Parathyroid adenoma (tissue), 2 donors: ENCODE measurements at regions not wholly inside any gene's neighbourhood (a gene's known extent, or its start where the extent isn't known, plus 50 kb on each side); places are given as distances from the start of the nearest gene placed in this dataset.

Experiments
- H2AFZ ChIP-seq: fragments of 300-600 bp; sonication (generic); one replicate; pipeline ENCODE4 v1.7.0; 2017; ENCODE audit warnings: antibody characterized with exemption, mild to moderate bottlenecking
- H3K27ac ChIP-seq: fragments of 300-600 bp; sonication (generic); one replicate; pipeline ENCODE4 v1.7.0; 2017
- H3K27me3 ChIP-seq: fragments of 300-600 bp; sonication (generic); one replicate; pipeline ENCODE4 v1.7.0; 2017; ENCODE audit warnings: low read length; ENCODE audit not compliant: control insufficient read depth, insufficient read depth
- H3K36me3 ChIP-seq: fragments of 300-600 bp; sonication (generic); one replicate; pipeline ENCODE4 v1.7.0; 2017; ENCODE audit warnings: low read length; ENCODE audit not compliant: control insufficient read depth, insufficient read depth
- H3K4me1 ChIP-seq: fragments of 300-600 bp; sonication (generic); one replicate; pipeline ENCODE4 v1.7.0; 2017; ENCODE audit warnings: control low read depth
- H3K4me2 ChIP-seq: fragments of 300-600 bp; sonication (generic); one replicate; pipeline ENCODE4 v1.7.0; 2017; ENCODE audit warnings: low read length
- H3K4me3 ChIP-seq: fragments of 300-600 bp; sonication (generic); one replicate; pipeline ENCODE4 v1.7.0; 2017; ENCODE audit warnings: low read depth, low read length
- H3K79me2 ChIP-seq: fragments of 300-600 bp; sonication (generic); one replicate; pipeline ENCODE4 v1.7.0; 2017; ENCODE audit warnings: control low read depth
- H3K9ac ChIP-seq: fragments of 300-600 bp; sonication (generic); one replicate; pipeline ENCODE4 v1.7.0; 2017; ENCODE audit warnings: mild to moderate bottlenecking
- H3K9me3 ChIP-seq: fragments of 300-600 bp; sonication (generic); one replicate; pipeline ENCODE4 v1.7.0; 2017; ENCODE audit warnings: low read length; ENCODE audit not compliant: control insufficient read depth
- CTCF ChIP-seq: fragments of 300-600 bp; sonication (generic); IDR thresholded peaks from one replicate; pipeline ENCODE4 v1.7.0; 2017; ENCODE audit warnings: antibody characterized with exemption, mild to moderate bottlenecking
- donor health status: primary hyperparathyroidism.

- Histone ChIP-seq H3K27ac (no peak overlapping the region), H3K79me2 (no peaks in the 10 kb centered on the region), H3K4me1 (no peaks in the 10 kb centered on the region), H3K4me3 (no peak overlapping the region), H3K36me3 (no peaks in the 10 kb centered on the region), H3K4me2 (no peak overlapping the region), H2AFZ (no peak overlapping the region), H3K27me3 (no peaks in the 10 kb centered on the region), H3K9me3 (no peaks in the 10 kb centered on the region), H3K9ac (no peak overlapping the region)
- no peak for TF ChIP-seq CTCF
Measured at GRCh38 chr7:41272664-41273063, 430.2 kb downstream of the INHBA start.

GRCh38 chr7:41268878-41269277 is 434.0 kb downstream of the INHBA start:
- Histone ChIP-seq H3K36me3 (no peaks in the 10 kb centered on the region), H3K27me3 (no peaks in the 10 kb centered on the region), H3K4me3 (no peak overlapping the region), H3K4me2 (no peak overlapping the region), H3K27ac (no peak overlapping the region), H3K9me3 (no peaks in the 10 kb centered on the region), H2AFZ (no peak overlapping the region), H3K79me2 (no peaks in the 10 kb centered on the region), H3K9ac (no peak overlapping the region), H3K4me1 (no peaks in the 10 kb centered on the region)
- TF ChIP-seq CTCF, result no peak

- Histone ChIP-seq H3K27ac (no peak overlapping the region), H3K4me2 (no peak overlapping the region), H3K4me3 (no peak overlapping the region), H3K36me3 (no peaks in the 10 kb centered on the region), H3K79me2 (no peaks in the 10 kb centered on the region), H2AFZ (no peak overlapping the region), H3K27me3 (no peaks in the 10 kb centered on the region), H3K9me3 (no peaks in the 10 kb centered on the region), H3K4me1 (no peaks in the 10 kb centered on the region), H3K9ac (no peak overlapping the region)
- TF ChIP-seq CTCF, result no peak
Measured at GRCh38 chr7:41261080-41261479, 441.8 kb downstream of the INHBA start.

GRCh38 chr7:41257660-41258059 is 445.2 kb downstream of the INHBA start:
- Histone ChIP-seq H3K79me2 (no peaks in the 10 kb centered on the region), H3K27me3 (no peaks in the 10 kb centered on the region), H2AFZ (no peak overlapping the region), H3K36me3 (no peaks in the 10 kb centered on the region), H3K4me3 (no peak overlapping the region), H3K9me3 (no peaks in the 10 kb centered on the region), H3K27ac (no peak overlapping the region), H3K9ac (no peak overlapping the region), H3K4me1 (no peaks in the 10 kb centered on the region), H3K4me2 (no peak overlapping the region)
- no peak for TF ChIP-seq CTCF

GRCh38 chr7:41256186-41256945 is 446.5 kb downstream of the INHBA start:
- no peak for TF ChIP-seq CTCF
- H3K36me3 ChIP-seq, result no peaks in the 10 kb centered on the region
- H3K4me1 ChIP-seq, result no peaks in the 10 kb centered on the region
- H3K27me3 ChIP-seq, result no peaks in the 10 kb centered on the region
- no peak overlapping the region for H3K27ac ChIP-seq
- no peaks in the 10 kb centered on the region for H3K79me2 ChIP-seq
- H3K9ac ChIP-seq, result no peak overlapping the region
- no peak overlapping the region for H2AFZ ChIP-seq
- H3K9me3 ChIP-seq, result no peaks in the 10 kb centered on the region
- no peak overlapping the region for H3K4me3 ChIP-seq
- H3K4me2 ChIP-seq, result no peak overlapping the region
